KOPT-K1 (cell line): ENCODE measurements at regions not wholly inside any gene's neighbourhood (a gene's known extent, or its start where the extent isn't known, plus 50 kb on each side); places are given as distances from the start of the nearest gene placed in this dataset.

Experiments
- H3K27ac ChIP-seq: fragments of 200-600 bp; sonication (generic); 2 replicates; pipeline ENCODE4 v1.5.1; 2016; ENCODE audit warnings: antibody characterized with exemption, mild to moderate bottlenecking, low read depth, low read length; ENCODE audit not compliant: poor library complexity, severe bottlenecking
- H3K36me3 ChIP-seq: fragments of 200-600 bp; sonication (generic); 2 replicates; pipeline ENCODE4 v1.5.1; 2017; ENCODE audit warnings: antibody characterized with exemption, mild to moderate bottlenecking, low read length, moderate library complexity; ENCODE audit not compliant: insufficient read depth
- H3K9me3 ChIP-seq: fragments of 200-600 bp; sonication (generic); 2 replicates; pipeline ENCODE4 v1.5.1; 2017; ENCODE audit warnings: antibody characterized with exemption, low read length, mild to moderate bottlenecking; ENCODE audit not compliant: insufficient read depth, poor library complexity, severe bottlenecking

DNA sequence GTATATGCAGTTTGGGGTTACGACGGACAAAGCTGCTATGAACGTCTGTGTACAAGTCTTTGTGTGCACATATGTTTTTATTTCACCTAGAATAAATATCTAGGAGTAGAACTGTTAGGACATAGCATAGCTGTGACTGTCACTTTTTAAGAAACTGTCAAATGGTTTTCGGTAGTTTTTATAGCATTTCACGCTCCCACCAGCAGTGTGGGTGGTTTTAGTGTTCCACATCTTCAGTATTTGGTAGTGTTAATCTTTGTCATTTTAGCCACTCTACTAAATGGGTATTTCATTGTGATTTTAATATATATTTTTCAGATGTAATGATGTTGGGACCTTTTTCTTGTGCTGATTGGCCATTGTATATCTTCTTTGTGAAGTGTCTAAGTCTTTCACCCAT is 109.1 kb upstream of the BCAT1 start:
- no peaks in the 10 kb centered on the region for H3K36me3 ChIP-seq
- no peak overlapping the region for H3K27ac ChIP-seq
- H3K9me3 ChIP-seq: no peaks in the 10 kb centered on the region

DNA sequence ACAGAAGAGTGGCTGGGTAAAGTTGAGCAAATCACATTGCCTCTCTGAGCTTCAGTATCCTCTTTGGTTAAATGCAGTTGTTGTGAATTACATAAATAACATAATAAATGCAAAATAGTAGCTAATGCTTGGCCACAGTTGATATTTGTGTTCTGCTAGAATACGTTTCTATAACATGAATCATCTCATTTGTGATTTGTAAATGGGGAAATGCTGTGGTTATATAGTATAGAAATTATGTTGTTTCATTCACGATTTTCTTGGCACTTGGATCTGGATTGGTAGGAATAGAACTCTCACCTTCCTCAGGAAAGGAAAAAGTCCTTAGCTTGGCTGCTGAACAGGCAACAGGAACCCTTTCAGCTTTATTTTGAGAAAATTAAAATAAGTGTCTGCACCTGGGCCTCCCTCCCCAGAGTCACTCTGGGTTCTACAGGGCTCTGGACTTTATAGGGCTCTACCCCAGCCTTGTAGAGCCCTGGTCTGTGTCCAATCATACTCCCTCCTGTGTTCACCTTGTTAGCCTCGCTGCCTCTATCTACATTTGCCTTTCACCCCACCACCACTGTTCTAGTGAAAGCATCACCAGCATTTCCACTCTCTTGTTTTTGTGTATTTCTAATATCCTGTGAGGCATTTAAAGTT is 107.7 kb upstream of the BCAT1 start:
- no peaks in the 10 kb centered on the region for H3K36me3 ChIP-seq
- H3K27ac ChIP-seq: no peak overlapping the region
- H3K9me3 ChIP-seq: no peaks in the 10 kb centered on the region

DNA sequence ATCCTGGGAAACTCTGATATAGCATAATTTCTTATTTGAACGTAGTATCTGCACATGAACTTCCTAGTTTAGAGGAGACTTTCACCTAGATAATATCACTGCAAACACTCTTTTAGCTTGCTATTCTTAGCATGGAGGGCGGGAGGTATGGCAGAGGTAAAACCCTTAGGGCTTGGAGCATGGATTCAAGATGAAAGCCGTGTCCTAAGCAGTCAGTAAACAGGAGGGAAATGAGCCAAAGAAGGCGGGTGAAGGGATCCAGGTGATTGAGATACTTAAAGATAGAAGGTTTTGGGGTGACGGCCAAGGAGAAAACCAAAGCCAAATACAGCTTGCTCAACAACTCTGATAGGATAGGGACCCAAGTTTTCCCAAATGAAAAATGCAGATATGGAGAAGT is 107.1 kb upstream of the BCAT1 start:
- no peaks in the 10 kb centered on the region for H3K36me3 ChIP-seq
- no peak overlapping the region for H3K27ac ChIP-seq
- H3K9me3 ChIP-seq: no peaks in the 10 kb centered on the region

DNA sequence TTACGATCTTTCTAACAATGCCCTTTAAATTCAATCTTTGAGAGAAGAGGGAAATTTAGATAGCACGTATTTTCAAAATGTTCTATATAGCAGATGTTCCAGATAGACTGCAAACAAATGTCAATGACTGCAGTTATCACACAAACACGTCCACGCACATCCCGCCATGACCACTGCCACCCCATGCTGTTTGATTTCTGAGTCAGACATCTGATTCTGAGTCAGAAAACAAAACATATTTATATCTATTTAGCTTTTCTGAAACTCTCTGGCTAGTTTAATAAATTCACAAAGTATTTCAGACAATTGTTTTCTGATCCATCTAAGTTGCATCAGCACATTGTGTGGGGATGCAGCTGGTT is 105.9 kb upstream of the BCAT1 start:
- peak overlapping the region; percentile 97 for H3K27ac ChIP-seq
- H3K36me3 ChIP-seq: no peaks in the 10 kb centered on the region
- H3K9me3 ChIP-seq: no peaks in the 10 kb centered on the region

DNA sequence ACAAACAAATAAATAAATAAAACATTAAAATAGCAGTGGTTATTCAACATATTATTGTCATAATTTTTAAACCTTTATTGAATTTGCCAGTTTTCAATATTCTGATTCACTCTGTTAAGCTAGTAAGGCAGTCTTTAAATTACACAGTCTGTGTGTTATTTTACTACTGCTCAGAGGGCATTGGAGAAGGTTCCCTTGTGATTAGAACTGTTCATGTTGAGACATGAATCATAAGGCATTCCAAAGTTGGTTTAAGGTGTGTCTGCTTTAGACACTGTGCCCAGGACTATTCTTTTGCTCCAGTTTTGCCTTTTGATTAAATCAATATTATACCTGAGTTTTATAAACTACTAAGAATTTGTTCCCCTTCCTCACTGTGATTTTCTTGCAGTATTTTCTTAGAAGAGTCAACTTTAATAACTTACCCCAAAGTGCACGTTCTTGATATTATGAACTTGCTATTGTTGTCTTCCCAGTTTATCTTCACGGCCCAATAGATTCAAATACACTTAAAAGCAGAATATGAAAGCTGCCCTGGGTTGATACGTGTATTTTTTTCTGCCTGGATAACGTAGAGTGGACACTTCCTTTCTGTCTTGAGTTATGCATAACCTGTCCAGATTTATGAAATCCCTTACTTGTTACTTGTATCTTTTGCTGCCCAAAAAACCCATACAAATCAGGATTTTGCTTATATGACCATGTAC is 105.3 kb upstream of the BCAT1 start:
- peak overlapping the region; percentile 97 for H3K27ac ChIP-seq
- H3K36me3 ChIP-seq: no peaks in the 10 kb centered on the region
- no peaks in the 10 kb centered on the region for H3K9me3 ChIP-seq

DNA sequence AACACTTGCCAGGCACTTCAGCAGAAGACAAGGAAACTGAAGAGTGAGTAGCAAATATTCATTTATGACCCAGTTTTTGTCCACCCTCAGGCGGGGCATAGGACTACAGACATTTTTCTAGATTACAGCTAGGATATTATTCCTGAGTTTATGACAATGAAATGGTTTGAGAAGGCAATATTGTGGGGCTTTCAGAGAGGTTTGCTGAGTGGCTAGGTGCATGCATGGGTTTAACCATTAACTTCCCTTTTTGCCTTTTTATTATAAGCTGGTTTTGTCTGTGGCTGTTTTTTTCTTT is 104.0 kb upstream of the BCAT1 start:
- Histone ChIP-seq H3K36me3 (no peaks in the 10 kb centered on the region), H3K9me3 (no peaks in the 10 kb centered on the region), H3K27ac (peak overlapping the region; percentile 97)

DNA sequence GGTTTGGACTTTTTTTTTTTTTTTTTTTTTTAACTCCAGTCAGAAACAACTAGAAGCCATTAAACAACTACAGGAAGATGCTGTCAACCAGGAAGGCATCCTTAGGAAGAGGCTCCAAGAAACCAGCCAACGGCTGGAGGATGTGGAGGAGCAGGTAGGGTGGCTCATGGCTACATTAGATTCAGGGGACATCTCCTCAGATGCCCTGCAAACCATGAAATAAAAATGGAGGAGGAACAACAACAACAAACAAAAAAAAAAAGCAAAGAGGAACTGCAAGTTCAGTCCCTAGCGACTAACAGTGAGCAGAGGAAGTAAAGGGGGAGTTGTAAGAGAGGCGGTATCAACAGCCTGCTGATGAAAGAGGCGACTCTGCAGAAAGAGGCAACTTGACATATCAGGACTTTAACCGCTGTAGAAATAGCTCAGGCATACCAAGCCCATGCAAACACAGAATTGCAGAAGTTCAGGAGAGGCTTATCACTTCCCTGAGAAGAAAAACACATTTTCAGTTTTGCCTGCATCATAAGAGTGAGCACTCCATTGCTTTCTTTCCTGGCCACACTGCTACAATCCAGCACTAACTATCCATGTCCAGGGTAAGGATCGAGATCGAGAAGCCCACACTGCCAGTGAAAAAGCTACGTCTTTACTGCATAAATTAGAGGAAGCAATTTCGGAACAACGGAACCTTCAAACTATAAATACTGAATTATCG is 103.5 kb upstream of the BCAT1 start:
- Histone ChIP-seq H3K36me3 (no peaks in the 10 kb centered on the region), H3K9me3 (peaks cover 5% of the 10 kb centered on the region), H3K27ac (peak overlapping the region; percentile 97)

DNA sequence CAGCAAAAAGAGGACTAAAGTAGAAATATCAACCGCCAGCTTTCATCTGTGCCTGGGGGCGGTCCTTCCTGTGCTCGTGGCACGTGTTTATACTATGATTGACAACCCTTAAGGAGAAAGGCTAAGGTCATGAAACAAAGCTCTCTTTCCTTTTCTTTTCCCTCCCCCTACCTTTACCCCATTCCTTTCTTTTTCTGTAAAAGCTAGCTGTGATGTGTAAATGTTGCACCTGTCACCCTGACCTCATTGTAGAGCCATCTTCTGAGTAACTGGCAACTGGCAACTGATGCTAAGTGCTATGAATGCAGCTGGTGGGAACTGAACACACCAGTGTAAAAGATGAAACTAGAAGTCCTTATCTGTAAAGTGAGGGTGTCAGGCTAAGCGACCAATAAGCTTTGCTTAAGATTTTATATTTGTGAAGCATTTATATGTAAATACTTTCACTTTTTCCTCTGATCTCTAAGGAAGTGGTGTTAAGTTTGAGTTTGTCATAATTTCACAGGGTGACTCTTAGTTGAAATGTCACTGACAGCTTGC is 102.8 kb upstream of the BCAT1 start:
- Histone ChIP-seq H3K27ac (peak overlapping the region; percentile 97), H3K9me3 (peaks cover 11% of the 10 kb centered on the region), H3K36me3 (no peaks in the 10 kb centered on the region)

DNA sequence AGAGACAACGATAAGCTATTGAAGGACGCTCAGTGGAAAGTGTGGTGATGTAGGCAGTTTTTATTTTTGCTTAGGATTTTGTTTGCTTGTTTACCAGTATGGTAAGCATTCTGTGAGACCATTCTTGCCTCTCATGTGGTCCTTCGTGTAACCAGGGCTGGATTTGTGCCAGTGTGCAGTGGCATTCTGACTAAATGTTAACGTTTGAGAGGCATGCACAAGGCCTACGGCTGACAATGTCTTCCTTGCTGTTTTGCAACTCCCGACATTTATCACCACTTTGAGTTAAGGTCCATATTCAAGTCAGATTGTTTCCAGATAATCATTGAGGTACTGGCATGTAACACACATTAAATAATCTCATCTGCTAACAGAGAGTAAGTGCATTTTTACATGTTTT is 102.3 kb upstream of the BCAT1 start:
- no peaks in the 10 kb centered on the region for H3K36me3 ChIP-seq
- H3K9me3 ChIP-seq: peaks cover 17% of the 10 kb centered on the region
- H3K27ac ChIP-seq: peak overlapping the region; percentile 97

DNA sequence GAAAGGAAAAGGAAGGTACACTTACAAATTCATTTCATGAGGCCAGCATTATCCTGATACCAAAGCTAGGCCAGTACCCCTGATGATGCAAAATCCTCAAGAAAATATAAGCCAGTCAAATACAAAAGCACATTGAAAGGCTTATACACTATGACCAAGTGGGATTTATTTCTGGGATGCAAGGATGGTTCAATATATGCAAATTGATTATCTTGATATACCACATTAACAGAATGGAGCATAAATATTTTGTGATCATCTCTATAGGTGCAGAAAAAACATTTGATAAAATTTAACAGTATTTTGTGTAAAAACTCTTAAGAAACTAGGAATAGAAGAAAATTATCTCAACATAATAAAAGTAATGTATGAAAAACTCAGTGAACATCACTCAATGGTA is 97.0 kb upstream of the BCAT1 start:
- Histone ChIP-seq H3K27ac (no peak overlapping the region), H3K36me3 (no peaks in the 10 kb centered on the region), H3K9me3 (peaks cover 27% of the 10 kb centered on the region)

DNA sequence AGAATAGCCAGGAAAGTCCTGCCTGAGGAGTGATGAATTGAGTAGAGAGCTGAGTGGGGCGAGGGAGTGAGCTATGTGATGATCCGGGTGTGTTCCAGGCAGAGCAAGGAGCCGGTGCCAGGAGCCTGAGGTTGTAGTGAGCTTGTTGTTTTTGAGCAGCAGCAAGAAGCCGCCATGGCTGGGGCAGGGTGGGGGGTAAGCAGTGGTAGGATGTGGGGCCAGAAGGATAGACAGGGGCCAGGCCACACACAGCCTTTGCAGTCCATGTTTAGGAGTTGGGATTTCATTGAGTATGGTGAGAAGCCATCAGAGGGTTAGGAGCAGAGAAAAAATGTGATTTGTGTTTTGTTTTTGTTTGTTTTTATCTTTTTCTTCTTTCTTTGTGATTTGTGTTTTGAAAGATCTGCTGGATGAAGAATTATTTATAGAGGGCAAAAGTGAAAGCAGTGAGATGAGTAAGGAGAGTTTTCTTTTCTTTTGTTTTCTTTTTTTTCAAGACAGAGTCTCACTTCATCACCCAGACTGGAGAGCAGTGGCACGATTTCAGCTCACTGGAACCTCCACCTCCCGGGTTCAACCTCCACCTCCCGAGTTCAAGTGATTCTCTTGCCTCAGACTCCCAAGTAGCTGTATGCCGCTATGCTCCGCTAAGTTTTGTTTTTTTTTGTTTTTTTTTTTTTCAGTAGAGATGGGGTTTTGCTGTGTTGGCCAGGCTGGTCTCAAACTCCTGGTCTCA is 92.3 kb upstream of the BCAT1 start:
- Histone ChIP-seq H3K27ac (no peak overlapping the region), H3K36me3 (no peaks in the 10 kb centered on the region)

DNA sequence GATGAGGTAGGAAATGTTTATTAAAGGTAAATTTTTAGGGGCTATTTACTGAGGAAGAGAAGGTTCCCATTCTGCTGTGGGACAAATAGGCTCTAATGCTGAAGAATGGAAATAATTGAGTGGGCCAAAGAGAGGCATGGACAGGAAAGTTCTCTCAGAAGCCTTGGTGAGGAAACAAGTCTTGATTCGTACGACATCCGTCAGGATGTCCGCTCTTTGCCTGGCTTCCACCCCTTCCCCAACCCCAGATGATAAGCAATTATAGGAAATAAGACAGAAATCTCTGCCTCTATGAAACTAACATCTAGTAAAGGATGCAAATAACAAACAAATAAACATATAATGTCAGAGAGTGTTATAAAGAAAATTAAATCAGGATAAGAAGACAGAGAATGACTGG is 91.7 kb upstream of the BCAT1 start:
- Histone ChIP-seq H3K9me3 (peaks cover 4% of the 10 kb centered on the region), H3K36me3 (no peaks in the 10 kb centered on the region), H3K27ac (no peak overlapping the region)

More for the DNA sequence above, 92.3 kb upstream of the BCAT1 start:
- H3K9me3 ChIP-seq: peaks cover 10% of the 10 kb centered on the region

DNA sequence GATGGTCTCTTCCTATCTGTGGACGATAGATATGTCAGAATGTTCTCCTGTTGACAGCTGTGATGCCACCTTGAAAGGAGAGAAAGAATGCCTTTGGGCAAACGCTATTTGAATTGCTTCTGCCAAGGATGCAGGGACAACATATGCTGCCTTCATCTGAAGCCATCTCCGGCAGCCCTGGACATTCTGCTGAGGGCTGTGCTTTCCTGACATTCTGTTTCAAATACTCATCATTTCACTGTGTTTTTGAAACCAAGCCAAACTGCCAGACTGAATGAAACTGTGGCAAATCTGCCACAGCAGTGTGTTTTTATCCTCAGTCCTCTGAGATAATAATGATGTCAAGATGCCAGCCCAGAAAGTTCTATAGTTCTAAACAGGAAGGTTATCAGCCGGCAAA is 85.8 kb upstream of the BCAT1 start:
- no peak overlapping the region for H3K27ac ChIP-seq
- no peaks in the 10 kb centered on the region for H3K36me3 ChIP-seq
- no peaks in the 10 kb centered on the region for H3K9me3 ChIP-seq

DNA sequence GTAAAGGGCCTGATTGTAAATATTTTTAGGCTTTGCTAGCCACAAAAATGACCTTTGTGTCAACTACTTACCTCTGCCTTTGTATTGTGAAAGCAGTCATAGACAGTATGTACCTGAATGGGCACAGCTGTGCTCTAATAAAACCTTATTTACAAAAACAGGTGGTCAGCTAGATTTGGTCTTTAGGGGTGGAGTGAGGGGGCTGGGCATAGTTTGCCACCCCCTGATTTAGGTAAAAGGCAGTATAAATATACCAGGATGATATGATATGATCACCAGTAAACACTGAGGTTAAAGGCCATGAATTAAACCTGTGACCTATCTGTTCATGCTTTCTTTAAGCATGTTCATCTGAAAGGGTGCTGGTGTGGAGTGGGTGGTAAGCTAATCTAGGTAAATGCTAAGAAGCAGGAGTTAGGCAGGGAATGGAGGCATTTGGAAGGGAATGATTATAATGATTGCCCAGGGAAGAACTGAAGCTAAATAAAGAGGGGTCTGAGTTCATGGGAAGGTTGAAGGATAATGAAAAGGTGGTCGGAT is 77.1 kb upstream of the BCAT1 start:
- no peaks in the 10 kb centered on the region for H3K9me3 ChIP-seq
- no peak overlapping the region for H3K27ac ChIP-seq
- no peaks in the 10 kb centered on the region for H3K36me3 ChIP-seq

DNA sequence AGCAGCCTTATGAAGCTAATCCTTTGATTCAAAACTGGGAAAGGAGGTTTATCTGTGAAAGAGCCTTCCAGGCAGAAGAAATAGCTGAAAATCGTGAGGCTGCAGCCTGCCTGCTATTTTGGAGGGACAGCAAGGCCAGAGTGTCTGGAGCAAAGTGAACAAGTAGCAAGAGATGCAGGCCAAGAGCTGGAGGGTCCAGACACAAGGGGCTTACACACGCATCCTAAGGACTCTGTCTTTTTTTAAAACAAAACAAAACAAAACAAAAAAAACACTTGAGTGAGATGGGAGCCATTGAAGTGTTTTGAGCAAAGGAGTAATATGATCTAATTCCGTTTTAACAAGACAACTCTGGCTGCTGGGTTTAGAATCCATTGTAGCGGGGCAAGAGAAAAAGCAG is 76.4 kb upstream of the BCAT1 start:
- H3K36me3 ChIP-seq: no peaks in the 10 kb centered on the region
- H3K9me3 ChIP-seq: no peaks in the 10 kb centered on the region
- H3K27ac ChIP-seq: no peak overlapping the region
